GM12878 (cell line): ENCODE measurements at regions not wholly inside any gene's neighbourhood (a gene's known extent, or its start where the extent isn't known, plus 50 kb on each side); places are given as distances from the start of the nearest gene placed in this dataset.

Source experiments
- ATAC-seq: fragments of 200-7000 bp; cut with Tn5 transposase; 3 replicates; pipeline ENCODE4 v1.9.1; 2020; ENCODE audit warnings: mild to moderate bottlenecking, moderate library complexity
- BruUV-seq: library from RNA; stranded (reverse); fragments of 400-500 nt; replicated peaks from 2 replicates; lab custom pipeline; 2021; lab: Mats Ljungman, UMichigan
- CTCF ChIA-PET: fragments of 300-600 bp; sonication (Branson Sonifier 250); formaldehyde crosslinking; extraction: SDS; loops from one replicate; lab custom pipeline; 2021; ENCODE audit warnings: inconsistent platforms; lab: Yijun Ruan, JAX
- POLR2A ChIA-PET: fragments of 350-600 bp; formaldehyde crosslinking; extraction: SDS; loops from one replicate; lab custom pipeline; 2021; ENCODE audit warnings: inconsistent platforms; lab: Charles Lee
- RAD21 ChIA-PET: fragments of 300-600 bp; sonication (Branson Sonifier 250); formaldehyde crosslinking; loops from one replicate; lab custom pipeline; 2023; ENCODE audit warnings: antibody characterized with exemption; ENCODE audit not compliant: unreplicated experiment; lab: Charles Lee
- SMC1A ChIA-PET: fragments of 300-600 bp; sonication (Branson Sonifier 250); formaldehyde crosslinking; loops from one replicate; lab custom pipeline; 2023; ENCODE audit not compliant: unreplicated experiment, uncharacterized antibody; lab: Charles Lee
- DNase-seq: peaks from one replicate; pipeline ENCODE4 v3.0.0-alpha.2; 2011; ENCODE audit warnings: low read depth, low spot score
- FAIRE-seq: peaks from 3 replicates; lab custom pipeline; 2011; peaks lifted over from hg19 to GRCh38; lab: Jason Lieb, UNC
- H2AFZ ChIP-seq: 2 replicates; pipeline ENCODE4 v1.6.0; 2011; ENCODE audit warnings: low read depth, low read length, control low read depth; ENCODE audit not compliant: control insufficient read depth
- H3K27ac ChIP-seq: 2 replicates; pipeline ENCODE4 v1.5.1; 2011; ENCODE audit warnings: control low read depth; ENCODE audit not compliant: control insufficient read depth, insufficient read depth
- H3K27me3 ChIP-seq, 2 experiments: replicated peaks in 1 of 2; 2 replicates each; pipeline versions ENCODE4 v1.6.0 to v1.6.1; 2011; ENCODE audit warnings: low read length in 1 of 2; ENCODE audit not compliant: control insufficient read depth in 2 of 2, insufficient read depth in 2 of 2
- H3K36me3 ChIP-seq, 2 experiments: 2 replicates each; pipeline ENCODE4 v1.5.1; 2011; ENCODE audit warnings: low read length in 1 of 2; ENCODE audit not compliant: control insufficient read depth in 2 of 2, insufficient read depth in 2 of 2
- H3K4me1 ChIP-seq: 2 replicates; pipeline ENCODE4 v1.6.1; 2011; ENCODE audit warnings: mild to moderate bottlenecking, low read length, moderate library complexity, mixed read lengths; ENCODE audit not compliant: control insufficient read depth, insufficient read depth
- H3K4me2 ChIP-seq: 2 replicates; pipeline ENCODE4 v1.6.0; 2011; ENCODE audit warnings: control low read depth; ENCODE audit not compliant: control insufficient read depth, insufficient read depth
- H3K4me3 ChIP-seq: fragments of 200-600 bp; sonication (generic); 2 replicates; pipeline ENCODE4 v1.5.1; 2016
- H3K79me2 ChIP-seq: 2 replicates; pipeline ENCODE4 v1.6.0; 2011; ENCODE audit warnings: low read length; ENCODE audit not compliant: control insufficient read depth, insufficient read depth
- H3K9ac ChIP-seq: 2 replicates; pipeline ENCODE4 v1.8.0; 2011; ENCODE audit warnings: low read length, control low read depth, mixed read lengths; ENCODE audit not compliant: control insufficient read depth, insufficient read depth
- H3K9me3 ChIP-seq: replicated peaks from 3 replicates; pipeline ENCODE4 v1.5.1; 2011; ENCODE audit warnings: mild to moderate bottlenecking, low read length; ENCODE audit not compliant: control insufficient read depth, insufficient read depth
- H4K20me1 ChIP-seq: 2 replicates; pipeline ENCODE4 v1.6.0; 2011; ENCODE audit not compliant: control insufficient read depth, insufficient read depth
- E2F8 ChIP-seq: fragments of 450-650 bp; IDR thresholded peaks from 2 replicates; pipeline ENCODE4 v1.6.1; 2018; ENCODE audit warnings: mild to moderate bottlenecking, low read depth, moderate library complexity; ENCODE audit not compliant: partially characterized antibody
- IRF5 ChIP-seq: fragments of 450-650 bp; IDR thresholded peaks from 2 replicates; pipeline ENCODE4 v1.6.1; 2017; ENCODE audit warnings: borderline replicate concordance
- MYB ChIP-seq: fragments of 150-350 bp; IDR thresholded peaks from 2 replicates; pipeline ENCODE4 v1.6.1; 2014; ENCODE audit warnings: mild to moderate bottlenecking, low read depth, low read length, borderline replicate concordance
- PRDM15 ChIP-seq: fragments of 450-650 bp; formaldehyde crosslinking; IDR thresholded peaks from 2 replicates; pipeline ENCODE4 v1.4.0; 2020; ENCODE audit warnings: mild to moderate bottlenecking, moderate library complexity
- SIX5 ChIP-seq: IDR thresholded peaks from 2 replicates; pipeline ENCODE4 v1.6.1; 2011; ENCODE audit warnings: mild to moderate bottlenecking, low read depth, low read length, moderate library complexity; ENCODE audit not compliant: severe bottlenecking
- SMAD5 ChIP-seq: IDR thresholded peaks from 2 replicates; pipeline ENCODE4 v1.6.1; 2016; ENCODE audit warnings: antibody characterized with exemption, low read depth
- SUPT20H ChIP-seq: IDR thresholded peaks from 2 replicates; pipeline ENCODE4 v1.6.1; 2011; ENCODE audit warnings: low read depth, mild to moderate bottlenecking, low read length, moderate library complexity, borderline replicate concordance; ENCODE audit not compliant: control insufficient read depth
- TAF1 ChIP-seq: IDR thresholded peaks from 2 replicates; pipeline ENCODE4 v1.6.1; 2011; ENCODE audit warnings: mild to moderate bottlenecking, low read depth, low read length, borderline replicate concordance
- USF1 ChIP-seq: IDR thresholded peaks from 2 replicates; pipeline ENCODE4 v1.6.1; 2011; ENCODE audit warnings: borderline replicate concordance, low read depth, mild to moderate bottlenecking, moderate library complexity, mixed read lengths, low read length; ENCODE audit not compliant: insufficient read depth; ENCODE audit errors: extremely low read length
- ZBTB11 ChIP-seq: fragments of 450-650 bp; formaldehyde crosslinking; IDR thresholded peaks from 2 replicates; pipeline ENCODE4 v1.5.0; 2022; ENCODE audit warnings: mild to moderate bottlenecking, missing genetic modification characterization
- WGBS: methylation state at CpG from one replicate; pipeline ENCODE4 v1.1.6; 2016; ENCODE audit warnings: low lambda C conversion rate; ENCODE audit not compliant: insufficient replicate concordance, insufficient coverage; ENCODE audit errors: missing lambda C conversion rate; 5-methylcytosine and 5-hydroxymethylcytosine counted together
- in situ Hi-C: fragments of 300-500 bp; cut with MboI; formaldehyde crosslinking; loops from 9 replicates; pipeline ENCODE4 v1.14.3; 2018; ENCODE audit warnings: mixed read lengths
- intact Hi-C: fragments of 100-400 bp; cut with micrococcal nuclease; formaldehyde crosslinking; loops from one replicate; pipeline ENCODE4 v1.14.2; 2022; ENCODE audit not compliant: unreplicated experiment

- DNase-seq = no peak
- H3K27ac ChIP-seq = no peak overlapping the region
- RAD21 ChIA-PET = interaction anchor here (1.2 kb wide), 1 partner anchor 29 kb away, joined by 3 read pairs; no protein-coding TSS in a partner anchor
- no peak overlapping the region for H2AFZ ChIP-seq
- intact Hi-C loops = no loop called here
- no peak overlapping the region for H3K4me2 ChIP-seq
- H3K27me3 ChIP-seq = no peaks in the 10 kb centered on the region; a peak in 1 of 4 replicates
- no peak for TF ChIP-seq USF1
- TF ChIP-seq E2F8 = no peak
- TF ChIP-seq PRDM15 (CRISPR knock-in tag) = no peak
- TF ChIP-seq SIX5 = no peak
- TF ChIP-seq SMAD5 = no peak
- TF ChIP-seq IRF5 = no peak
- TF ChIP-seq ZBTB11 (CRISPR knock-in tag) = no peak
- no peak for TF ChIP-seq SUPT20H
- TF ChIP-seq MYB = no peak
- no peak for TF ChIP-seq TAF1
- TF ChIP-seq, all 136 proteins: peak for 0
- no TSS peak for BruUV-seq
- Histone ChIP-seq H3K9me3 (no peaks in the 10 kb centered on the region), H3K79me2 (no peaks in the 10 kb centered on the region), H4K20me1 (no peaks in the 10 kb centered on the region), H3K4me3 (no peak overlapping the region), H3K9ac (no peak overlapping the region), H3K4me1 (no peaks in the 10 kb centered on the region), H3K36me3 (no peaks in the 10 kb centered on the region)
- CTCF ChIA-PET = no interaction called here
- SMC1A ChIA-PET = interaction anchor here (0.7 to 2.0 kb wide), 6 partner anchors 8 to 45 kb away, joined by 3 to 7 read pairs (median 4); no protein-coding TSS in a partner anchor
- 0% methylated on average over 2 of the region's 2 CpGs for WGBS
- FAIRE-seq = no peak
- POLR2A ChIA-PET = no interaction called here
- no peak for ATAC-seq
- in situ Hi-C loops = no loop called here
These were observed 971.8 kb upstream of the ACVR2A start for GRCh38 chr2:146873056-146873455.
